Keratinocyte (primary cell): ENCODE measurements at regions not wholly inside any gene's neighbourhood (a gene's known extent, or its start where the extent isn't known, plus 50 kb on each side); places are given as distances from the start of the nearest gene placed in this dataset.

ENCODE experiments used
- CTCF ChIP-seq, 3 experiments: IDR thresholded peaks in 1 of 3; conservative IDR thresholded peaks in 1 of 3; optimal IDR thresholded peaks in 1 of 3; 2 replicates in 2 of 3; 3 replicates in 1 of 3; pipeline versions ENCODE3 to v1.5.1; 2011; ENCODE audit warnings: low read length in 3 of 3, mild to moderate bottlenecking in 3 of 3, moderate library complexity in 2 of 3, control low read depth in 1 of 3, inconsistent platforms in 1 of 3; ENCODE audit not compliant: insufficient read depth in 2 of 3; ENCODE audit errors: extremely low read depth in 1 of 3
- EZH2 ChIP-seq: IDR thresholded peaks from one replicate; pipeline ENCODE4 v1.6.1; 2012; ENCODE audit warnings: inconsistent platforms, mild to moderate bottlenecking, low read length, moderate library complexity

- TF ChIP-seq CTCF (optimal IDR thresholded peaks at IDR 0.05 in 1 of 3, IDR thresholded peaks at IDR 0.05 in 1 of 3, conservative IDR thresholded peaks at IDR 0.05 in 1 of 3; ENCODE audit: extremely low read depth in 1 of 3, insufficient read depth in 2 of 3, low read length in 3 of 3) (no peak), EZH2 (no peak)
These were observed 66.0 kb upstream of the SMIM15 start for GRCh38 chr5:61228229-61228628.
